GM19043 (cell line): ENCODE measurements at regions not wholly inside any gene's neighbourhood (a gene's known extent, or its start where the extent isn't known, plus 50 kb on each side); places are given as distances from the start of the nearest gene placed in this dataset.
"Not testable (repeated sequence)": the region's sequence is repeated elsewhere in the genome, so short reads cannot be mapped to it uniquely, and the experiment has no call there.

ENCODE experiments used
- ATAC-seq: cut with Tn5 transposase; IDR thresholded peaks from one replicate; pipeline ENCODE4 v1.9.1; 2021; ENCODE audit warnings: low read depth; ENCODE audit not compliant: unreplicated experiment

- no peak for ATAC-seq
Measured at GRCh38 chr6:170151321-170151771, 139.5 kb downstream of the DLL1 start.

- ATAC-seq, result no peak
Measured at GRCh38 chr6:170150590-170150945, 140.3 kb downstream of the DLL1 start.

- ATAC-seq, result no peak
Measured at GRCh38 chr6:170149681-170150589, 140.9 kb downstream of the DLL1 start.

GRCh38 chr6:170148709-170149470 lies 142.0 kb downstream of the DLL1 start:
- ATAC-seq, result no peak

GRCh38 chr6:170147832-170148708 lies 142.8 kb downstream of the DLL1 start:
- peak; percentile 64 for ATAC-seq

GRCh38 chr6:170147056-170147787 lies 143.7 kb downstream of the DLL1 start:
- no peak for ATAC-seq

GRCh38 chr6:170146640-170147039 lies 144.2 kb downstream of the DLL1 start:
- no peak for ATAC-seq

- not testable (repeated sequence) for ATAC-seq
Measured at GRCh38 chr6:170146131-170146530, 144.7 kb downstream of the DLL1 start.

GRCh38 chr6:170145716-170146115 lies 145.2 kb downstream of the DLL1 start:
- not testable (repeated sequence) for ATAC-seq

GRCh38 chr6:170145272-170145592 lies 145.6 kb downstream of the DLL1 start:
- ATAC-seq, result no peak

GRCh38 chr6:170144571-170145271 lies 146.2 kb downstream of the DLL1 start:
- ATAC-seq, result no peak

GRCh38 chr6:170143401-170144150 lies 147.3 kb downstream of the DLL1 start:
- ATAC-seq, result no peak

- no peak for ATAC-seq
Measured at GRCh38 chr6:170142559-170142958, 148.3 kb downstream of the DLL1 start.

GRCh38 chr6:170141061-170141460 lies 149.8 kb downstream of the DLL1 start:
- ATAC-seq, result not testable (repeated sequence)

GRCh38 chr6:170140129-170140528 lies 150.7 kb downstream of the DLL1 start:
- no peak for ATAC-seq

GRCh38 chr6:170139531-170139930 lies 151.3 kb downstream of the DLL1 start:
- ATAC-seq, result no peak

GRCh38 chr6:170139046-170139445 lies 151.8 kb downstream of the DLL1 start:
- ATAC-seq, result not testable (repeated sequence)
